ENCODE measurements at regions not wholly inside any gene's neighbourhood (a gene's known extent, or its start where the extent isn't known, plus 50 kb on each side); places are given as distances from the start of the nearest gene placed in this dataset.

GRCh38 chr15:66849746-66850077 is 147.7 kb downstream of the SMAD6 start:
- H3K9me3 Mint-ChIP-seq = no peaks in the 10 kb centered on the region
- peak overlapping the region; percentile 53 to 89 (median 66) for H3K27ac Mint-ChIP-seq
- peak overlapping the region in 1 of 3 experiments; percentile 34 for H3K4me3 Mint-ChIP-seq
- H3K4me1 Mint-ChIP-seq = peaks cover 25% of the 10 kb centered on the region
- H3K36me3 Mint-ChIP-seq (ENCODE audit: low read depth) = no peaks in the 10 kb centered on the region
- TF ChIP-seq CTCF (IDR thresholded peaks at IDR 0.05; ENCODE audit: unreplicated experiment in 3 of 3) = no peak
- peaks cover 14% of the 10 kb centered on the region for H3K27me3 Mint-ChIP-seq (ENCODE audit: low read depth)

DNA sequence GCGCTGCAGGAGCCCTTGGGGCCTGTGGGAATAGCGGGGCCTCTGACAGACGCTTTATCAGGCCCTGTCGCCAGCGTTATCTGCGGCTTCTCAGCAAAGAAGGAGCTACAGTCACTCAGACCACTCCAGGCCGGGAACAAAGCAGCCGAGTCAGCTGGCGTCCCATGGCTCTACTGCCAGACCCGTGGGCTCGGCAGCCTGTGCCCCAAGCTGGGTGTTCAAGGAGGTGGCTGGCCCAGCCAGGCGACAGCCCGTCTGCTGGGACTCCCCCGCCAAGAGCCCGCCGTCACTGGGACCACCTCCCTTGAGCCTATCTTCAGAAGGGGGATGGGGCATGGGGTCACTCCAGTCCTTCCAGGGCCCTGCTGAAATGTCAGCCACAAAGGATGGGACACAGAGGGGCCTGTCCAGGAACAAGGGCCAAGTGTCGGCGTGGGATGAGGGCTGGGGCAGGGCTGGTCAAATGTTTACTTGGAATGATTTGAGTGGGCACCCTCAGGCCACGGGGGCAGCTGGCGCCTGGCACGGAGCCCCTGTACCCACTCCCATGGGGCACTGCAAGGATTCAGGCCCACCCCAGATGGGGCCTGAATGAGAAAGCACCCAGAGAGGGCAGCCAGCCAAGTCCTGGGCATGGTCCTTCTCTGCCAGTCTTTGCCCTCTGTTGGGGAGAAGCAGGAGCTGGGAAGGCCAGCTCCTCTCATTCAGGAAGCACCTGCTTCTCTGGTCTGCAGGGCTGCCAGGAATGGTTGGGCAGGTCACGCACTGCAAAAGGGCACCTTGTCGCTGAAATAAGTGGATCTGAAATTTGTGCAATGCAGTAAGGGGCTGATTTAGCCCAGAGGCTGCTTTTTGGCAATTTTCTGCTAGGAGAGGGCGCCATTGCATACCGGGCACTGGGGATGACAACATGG is 148.3 kb downstream of the SMAD6 start:
- no peaks in the 10 kb centered on the region for H3K9me3 Mint-ChIP-seq
- H3K27ac Mint-ChIP-seq = peak overlapping the region; percentile 86 to 93 (median 89)
- H3K4me3 Mint-ChIP-seq = no peak overlapping the region
- peaks cover 19% of the 10 kb centered on the region for H3K27me3 Mint-ChIP-seq (ENCODE audit: low read depth)
- H3K4me1 Mint-ChIP-seq = peaks cover 29% of the 10 kb centered on the region
- no peaks in the 10 kb centered on the region for H3K36me3 Mint-ChIP-seq (ENCODE audit: low read depth)
- TF ChIP-seq CTCF (IDR thresholded peaks at IDR 0.05; ENCODE audit: unreplicated experiment in 3 of 3) = no peak

DNA sequence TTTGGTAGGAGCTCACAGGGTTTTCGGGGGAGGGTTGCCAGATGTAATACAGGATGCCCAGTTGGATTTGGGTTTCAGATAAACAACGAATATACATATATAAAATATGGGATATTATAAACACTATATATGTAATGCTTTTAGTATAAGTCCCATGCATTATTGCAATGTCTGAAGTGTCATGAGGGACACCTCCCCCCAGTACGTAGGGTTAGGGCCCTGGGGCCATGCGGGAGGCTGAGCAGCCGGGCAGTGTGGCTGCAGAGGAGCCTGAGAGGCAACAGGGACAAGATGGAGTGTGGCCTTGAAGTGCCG is 148.9 kb downstream of the SMAD6 start:
- peaks cover 23% of the 10 kb centered on the region for H3K27me3 Mint-ChIP-seq (ENCODE audit: low read depth)
- no peak for TF ChIP-seq CTCF (IDR thresholded peaks at IDR 0.05; ENCODE audit: unreplicated experiment in 3 of 3)
- H3K27ac Mint-ChIP-seq = peak overlapping the region; percentile 86 to 93 (median 89)
- no peaks in the 10 kb centered on the region for H3K9me3 Mint-ChIP-seq
- no peak overlapping the region for H3K4me3 Mint-ChIP-seq
- H3K36me3 Mint-ChIP-seq (ENCODE audit: low read depth) = no peaks in the 10 kb centered on the region
- peaks cover 26% of the 10 kb centered on the region for H3K4me1 Mint-ChIP-seq

DNA sequence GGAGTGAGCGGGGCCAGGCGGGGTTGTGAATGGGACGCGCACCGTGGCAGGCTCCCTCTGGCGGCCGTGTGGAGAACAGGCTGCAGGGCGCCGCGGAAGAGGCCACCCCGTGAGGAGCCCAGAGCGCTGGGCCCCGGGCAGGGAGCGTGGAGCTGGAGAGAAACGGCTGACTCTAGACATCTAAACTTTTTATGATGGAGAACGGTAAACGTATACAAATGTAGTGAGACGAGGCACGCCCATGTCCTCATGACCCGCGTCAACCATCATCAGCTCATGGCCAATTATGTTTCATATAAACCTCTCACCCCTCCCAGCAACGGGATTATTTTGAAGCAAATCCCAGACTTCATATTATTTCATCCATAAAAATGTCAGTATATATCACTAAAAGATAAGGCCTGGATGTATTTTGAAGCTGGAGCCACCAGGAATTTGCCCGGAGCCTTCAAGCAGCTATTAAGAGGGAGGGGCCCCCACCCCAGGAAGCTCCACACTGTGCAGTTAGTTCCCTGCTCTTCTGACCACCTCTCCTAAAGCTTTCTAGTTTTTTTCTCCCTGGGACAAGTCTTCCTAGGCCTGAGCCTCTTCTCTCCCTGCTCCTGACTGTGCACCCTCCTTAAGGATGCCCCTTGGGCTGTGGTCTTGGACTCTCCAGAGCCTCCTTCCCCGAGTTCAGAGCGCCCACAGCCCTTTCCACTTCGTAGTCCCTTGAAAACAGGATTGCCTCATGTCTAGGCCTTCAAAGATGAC is 149.5 kb downstream of the SMAD6 start:
- no peaks in the 10 kb centered on the region for H3K36me3 Mint-ChIP-seq (ENCODE audit: low read depth)
- H3K27ac Mint-ChIP-seq = peak overlapping the region; percentile 86 to 93 (median 89)
- peak; percentile 96 to 98 (median 98) for TF ChIP-seq CTCF (IDR thresholded peaks at IDR 0.05; ENCODE audit: unreplicated experiment in 3 of 3)
- H3K4me1 Mint-ChIP-seq = peaks cover 24% of the 10 kb centered on the region
- H3K9me3 Mint-ChIP-seq = no peaks in the 10 kb centered on the region
- H3K27me3 Mint-ChIP-seq (ENCODE audit: low read depth) = peaks cover 23% of the 10 kb centered on the region
- H3K4me3 Mint-ChIP-seq = peak overlapping the region in 1 of 3 experiments; percentile 5

DNA sequence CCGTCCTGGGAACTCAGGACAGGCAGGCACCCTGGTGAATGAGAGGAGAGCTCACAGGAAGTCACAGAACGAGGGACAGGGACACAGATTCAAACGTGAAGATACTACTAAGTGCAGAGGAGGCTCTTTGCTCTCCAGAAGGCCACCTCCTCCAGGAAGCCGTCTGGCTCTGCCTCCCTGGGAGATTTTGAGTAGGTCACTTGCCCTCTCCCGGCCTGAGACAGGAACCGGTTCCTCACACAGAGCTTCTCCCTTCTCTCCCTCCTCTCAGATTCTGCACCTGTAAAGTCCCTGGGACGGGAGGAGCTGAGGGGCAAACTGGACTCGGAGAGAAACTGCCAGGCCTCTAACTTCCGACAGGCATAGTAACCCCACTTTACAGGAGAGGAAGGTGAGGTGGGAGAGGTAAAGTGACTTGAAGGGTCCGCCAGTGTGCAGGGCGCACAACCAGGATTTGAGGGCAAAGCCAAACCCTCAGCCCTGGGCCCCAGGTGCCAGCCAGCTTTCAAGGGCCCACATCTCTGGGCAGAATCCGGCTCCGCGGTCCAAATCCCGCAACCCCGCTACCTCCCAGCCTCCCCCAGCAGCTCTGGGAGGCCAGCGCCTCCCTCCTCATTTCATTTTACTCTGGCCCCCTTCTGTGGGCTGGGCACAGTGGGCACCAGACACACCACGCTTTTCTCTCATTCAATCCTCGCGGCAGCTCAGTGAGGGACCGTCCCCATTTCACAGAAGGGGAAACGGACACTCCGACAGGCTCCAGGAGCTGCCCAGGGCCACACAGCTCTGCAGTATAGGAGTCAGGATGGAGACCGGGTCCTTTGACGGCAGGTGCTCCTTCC is 150.2 kb downstream of the SMAD6 start:
- Mint-ChIP-seq H3K4me1 (peaks cover 24% of the 10 kb centered on the region), H3K27me3 (ENCODE audit: low read depth) (peaks cover 23% of the 10 kb centered on the region), H3K4me3 (no peak overlapping the region), H3K27ac (peak overlapping the region; percentile 86 to 93 (median 89)), H3K36me3 (ENCODE audit: low read depth) (no peaks in the 10 kb centered on the region), H3K9me3 (no peaks in the 10 kb centered on the region)
- TF ChIP-seq CTCF (IDR thresholded peaks at IDR 0.05; ENCODE audit: unreplicated experiment in 3 of 3) = no peak
